Hepatocyte (in vitro differentiated cells): ENCODE measurements at regions not wholly inside any gene's neighbourhood (a gene's known extent, or its start where the extent isn't known, plus 50 kb on each side); places are given as distances from the start of the nearest gene placed in this dataset.

Experiments
- CTCF ChIP-seq: fragments of 200-600 bp; sonication (generic); IDR thresholded peaks from 2 replicates; pipeline ENCODE4 v1.5.1; 2016; ENCODE audit warnings: antibody characterized with exemption, mild to moderate bottlenecking; ENCODE audit not compliant: poor library complexity
- EZH2 ChIP-seq: fragments of 200-600 bp; sonication (generic); IDR thresholded peaks from 2 replicates; pipeline ENCODE4 v1.6.1; 2016; ENCODE audit warnings: antibody characterized with exemption, mild to moderate bottlenecking, borderline replicate concordance

- no peak for TF ChIP-seq CTCF
- no peak for TF ChIP-seq EZH2
Observed at GRCh38 chr2:182522972-182523473, 96.2 kb upstream of the PDE1A start.
